K562 (cell line): ENCODE measurements at regions not wholly inside any gene's neighbourhood (a gene's known extent, or its start where the extent isn't known, plus 50 kb on each side); places are given as distances from the start of the nearest gene placed in this dataset.

Experiments
- ATAC-seq: fragments of 200-7000 bp; cut with Tn5 transposase; 3 replicates; pipeline ENCODE4 v1.9.1; 2020; ENCODE audit warnings: moderate library complexity
- BruUV-seq: library from RNA; stranded (reverse); fragments of 400-500 nt; replicated peaks from 2 replicates; lab custom pipeline; 2021; lab: Mats Ljungman, UMichigan
- CTCF ChIA-PET: fragments of 300-600 bp; formaldehyde crosslinking; extraction: SDS; loops from one replicate; lab custom pipeline; 2021; ENCODE audit warnings: low intra/inter-chr PET ratio; lab: Yijun Ruan, JAX
- POLR2A ChIA-PET: fragments of 300-600, 350-650 bp; sonication (Branson Sonifier 250); formaldehyde crosslinking; extraction: SDS; loops from one replicate; lab custom pipeline; 2021; ENCODE audit warnings: antibody characterized with exemption, inconsistent platforms; lab: Yijun Ruan, JAX
- DNase-seq, 4 experiments: peaks; one replicate each; pipeline versions ENCODE4 v3.0.0 to v3.0.0-alpha.2; 2011 to 2018; ENCODE audit warnings: low spot score in 3 of 4, mixed read lengths in 3 of 4; ENCODE audit errors: extremely low read depth in 1 of 4
- FAIRE-seq: peaks from 2 replicates; lab custom pipeline; 2011; peaks lifted over from hg19 to GRCh38; lab: Jason Lieb, UNC
- H2AFZ ChIP-seq: 2 replicates; pipeline ENCODE4 v1.6.0; 2011; ENCODE audit warnings: low read depth, low read length, control low read depth, inconsistent platforms
- H3K27ac ChIP-seq: fragments of 200-600 bp; 3 replicates; pipeline ENCODE4 v1.8.0; 2011; ENCODE audit warnings: low read depth, mild to moderate bottlenecking, control low read depth, inconsistent platforms, low read length, moderate library complexity, mixed read lengths; ENCODE audit errors: extremely low read depth
- H3K27me3 ChIP-seq, 2 experiments: fragments of 300-600 bp in 1 of 2; 2 replicates in 1 of 2; 3 replicates in 1 of 2; pipeline versions ENCODE4 v1.6.0 to v1.8.0; 2011; ENCODE audit warnings: inconsistent platforms in 2 of 2, low read length in 2 of 2, mild to moderate bottlenecking in 1 of 2, mixed read lengths in 1 of 2, moderate library complexity in 1 of 2; ENCODE audit not compliant: control insufficient read depth in 2 of 2, insufficient read depth in 2 of 2
- H3K36me3 ChIP-seq: fragments of 300-600 bp; 3 replicates; pipeline ENCODE4 v1.8.0; 2011; ENCODE audit warnings: mild to moderate bottlenecking, low read length, inconsistent platforms; ENCODE audit not compliant: control insufficient read depth, insufficient read depth
- H3K4me1 ChIP-seq, 2 experiments: fragments of 200-600 bp in 1 of 2; replicated peaks in 1 of 2; 2 replicates in 1 of 2; 3 replicates in 1 of 2; pipeline versions ENCODE4 v1.5.1 to v1.8.0; 2011; ENCODE audit warnings: inconsistent platforms in 2 of 2, low read length in 2 of 2, mild to moderate bottlenecking in 1 of 2, mixed read lengths in 1 of 2, moderate library complexity in 1 of 2; ENCODE audit not compliant: control insufficient read depth in 2 of 2, insufficient read depth in 2 of 2
- H3K4me2 ChIP-seq: 2 replicates; pipeline ENCODE4 v1.6.1; 2011; ENCODE audit warnings: low read length, control low read depth, inconsistent platforms, mixed read lengths; ENCODE audit not compliant: insufficient read depth
- H3K4me3 ChIP-seq: fragments of 200-600 bp; sonication (generic), shearing (Covaris generic); 2 replicates; pipeline ENCODE4 v1.5.1; 2016; ENCODE audit warnings: control low read depth, inconsistent platforms
- H3K79me2 ChIP-seq: fragments of 200-600 bp; 3 replicates; pipeline ENCODE4 v1.8.0; 2011; ENCODE audit warnings: low read length, inconsistent platforms; ENCODE audit not compliant: control insufficient read depth, insufficient read depth
- H3K9ac ChIP-seq, 2 experiments: 2 replicates each; pipeline versions ENCODE4 v1.6.0 to v1.6.1; 2011; ENCODE audit warnings: low read depth in 2 of 2, low read length in 2 of 2, control low read depth in 1 of 2, inconsistent platforms in 1 of 2, mild to moderate bottlenecking in 1 of 2, mixed read lengths in 1 of 2; ENCODE audit not compliant: insufficient read depth in 1 of 2
- H3K9me1 ChIP-seq: one replicate; pipeline ENCODE4 v1.6.0; 2011; ENCODE audit warnings: inconsistent platforms, mild to moderate bottlenecking, low read length, moderate library complexity; ENCODE audit not compliant: control insufficient read depth, insufficient read depth
- H3K9me3 ChIP-seq: replicated peaks from 2 replicates; pipeline ENCODE4 v1.5.1; 2011; ENCODE audit warnings: low read depth, low read length, inconsistent platforms; ENCODE audit not compliant: control insufficient read depth, insufficient read depth
- H4K20me1 ChIP-seq: replicated peaks from 2 replicates; pipeline ENCODE4 v1.6.1; 2011; ENCODE audit warnings: low read length, inconsistent platforms, mixed read lengths; ENCODE audit not compliant: control insufficient read depth, insufficient read depth
- CCAR2 ChIP-seq: fragments of 200-400 bp; formaldehyde crosslinking; IDR thresholded peaks from 2 replicates; pipeline ENCODE4 v1.6.1; 2017; ENCODE audit warnings: mild to moderate bottlenecking, low read depth, low read length
- CREB1 ChIP-seq, 2 experiments: sonication (generic) in 1 of 2; formaldehyde crosslinking in 1 of 2; IDR thresholded peaks; 2 replicates each; pipeline versions ENCODE4 v1.6.1 to v1.8.0; 2012 to 2022; ENCODE audit warnings: inconsistent platforms in 1 of 2, mild to moderate bottlenecking in 1 of 2, missing genetic modification reagents in 1 of 2, moderate library complexity in 1 of 2
- NCOA4 ChIP-seq: fragments of 450-650 bp; IDR thresholded peaks from 2 replicates; pipeline ENCODE4 v1.6.1; 2018; ENCODE audit warnings: mild to moderate bottlenecking; ENCODE audit not compliant: partially characterized antibody
- NFXL1 ChIP-seq: fragments of 450-650 bp; formaldehyde crosslinking; IDR thresholded peaks from 2 replicates; pipeline ENCODE4 v1.4.0; 2021; ENCODE audit warnings: mild to moderate bottlenecking
- SRSF1 ChIP-seq: fragments of 200-400 bp; formaldehyde crosslinking; IDR thresholded peaks from 2 replicates; pipeline ENCODE4 v1.6.1; 2017; ENCODE audit warnings: mild to moderate bottlenecking, low read depth, low read length, moderate library complexity
- WGBS: fragments of 100-300 bp; shearing (Covaris generic); methylation state at CpG from one replicate; pipeline ENCODE4 v1.1.6; 2016; ENCODE audit warnings: low coverage, mixed read lengths; ENCODE audit not compliant: insufficient coverage; ENCODE audit errors: missing lambda C conversion rate; 5-methylcytosine and 5-hydroxymethylcytosine counted together
- in situ Hi-C: fragments of 300-500 bp; cut with MboI; formaldehyde crosslinking; loops from 4 replicates; pipeline ENCODE4 v1.15.0; 2018; ENCODE audit warnings: inconsistent platforms, mixed read lengths
- intact Hi-C: fragments of 100-400 bp; cut with micrococcal nuclease; formaldehyde crosslinking; loops from 2 replicates; pipeline ENCODE4 v1.14.2; 2022
- TF ChIP-seq, protein P1 (sequence below): sonication (generic); formaldehyde crosslinking; IDR thresholded peaks from 2 replicates; pipeline ENCODE4 v1.8.1; 2023; ENCODE audit warnings: mild to moderate bottlenecking, missing genetic modification reagents

DNA sequence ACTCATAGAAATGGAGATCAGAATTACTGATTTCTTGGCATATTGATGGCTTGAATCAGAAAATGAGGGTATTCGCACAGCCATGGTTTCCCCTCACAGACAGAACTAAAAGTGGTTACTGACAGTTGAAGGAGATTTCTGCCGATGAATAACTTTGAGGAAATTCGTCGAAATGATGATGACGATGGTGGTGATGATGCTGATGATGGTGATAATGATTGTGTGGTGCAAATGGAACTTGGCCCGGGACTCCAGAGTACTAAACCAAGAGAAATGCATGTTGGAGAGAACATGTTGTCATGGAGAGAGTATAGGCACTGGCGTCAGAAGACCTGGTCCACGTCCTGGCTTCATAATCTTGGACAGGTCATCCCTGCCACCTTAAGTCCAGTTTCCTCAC lies 163.2 kb downstream of the EVX1 start:
- no peak overlapping the region for H2AFZ ChIP-seq
- BruUV-seq = no TSS peak
- ChIA-PET CTCF (no interaction called here), POLR2A (no interaction called here)
- H3K79me2 ChIP-seq = no peaks in the 10 kb centered on the region
- H3K9ac ChIP-seq = no peak overlapping the region
- FAIRE-seq (no peak), DNase-seq (no peak), ATAC-seq (no peak)
- H4K20me1 ChIP-seq = peaks cover 3% of the 10 kb centered on the region; the same call in 1 of the 2 replicates
- no peaks in the 10 kb centered on the region for H3K9me1 ChIP-seq
- no peaks in the 10 kb centered on the region for H3K9me3 ChIP-seq
- TF ChIP-seq, protein P1, sequence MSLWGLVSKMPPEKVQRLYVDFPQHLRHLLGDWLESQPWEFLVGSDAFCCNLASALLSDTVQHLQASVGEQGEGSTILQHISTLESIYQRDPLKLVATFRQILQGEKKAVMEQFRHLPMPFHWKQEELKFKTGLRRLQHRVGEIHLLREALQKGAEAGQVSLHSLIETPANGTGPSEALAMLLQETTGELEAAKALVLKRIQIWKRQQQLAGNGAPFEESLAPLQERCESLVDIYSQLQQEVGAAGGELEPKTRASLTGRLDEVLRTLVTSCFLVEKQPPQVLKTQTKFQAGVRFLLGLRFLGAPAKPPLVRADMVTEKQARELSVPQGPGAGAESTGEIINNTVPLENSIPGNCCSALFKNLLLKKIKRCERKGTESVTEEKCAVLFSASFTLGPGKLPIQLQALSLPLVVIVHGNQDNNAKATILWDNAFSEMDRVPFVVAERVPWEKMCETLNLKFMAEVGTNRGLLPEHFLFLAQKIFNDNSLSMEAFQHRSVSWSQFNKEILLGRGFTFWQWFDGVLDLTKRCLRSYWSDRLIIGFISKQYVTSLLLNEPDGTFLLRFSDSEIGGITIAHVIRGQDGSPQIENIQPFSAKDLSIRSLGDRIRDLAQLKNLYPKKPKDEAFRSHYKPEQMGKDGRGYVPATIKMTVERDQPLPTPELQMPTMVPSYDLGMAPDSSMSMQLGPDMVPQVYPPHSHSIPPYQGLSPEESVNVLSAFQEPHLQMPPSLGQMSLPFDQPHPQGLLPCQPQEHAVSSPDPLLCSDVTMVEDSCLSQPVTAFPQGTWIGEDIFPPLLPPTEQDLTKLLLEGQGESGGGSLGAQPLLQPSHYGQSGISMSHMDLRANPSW (CRISPR knock-in tag) = no peak
- TF ChIP-seq NCOA4 (no peak), CREB1 (IDR thresholded peaks at IDR 0.05) (no peak), CREB1 (CRISPR knock-in tag; IDR thresholded peaks at IDR 0.05) (no peak), SRSF1 (no peak), NFXL1 (no peak), CCAR2 (no peak)
- no peaks in the 10 kb centered on the region for H3K27me3 ChIP-seq
- H3K4me1 ChIP-seq = no peaks in the 10 kb centered on the region
- WGBS = 21% methylated on average over 8 of the region's 8 CpGs
- H3K4me2 ChIP-seq = no peak overlapping the region
- intact Hi-C loops (no loop called here), in situ Hi-C loops (no loop called here)
- no peaks in the 10 kb centered on the region for H3K36me3 ChIP-seq
- no peak overlapping the region for H3K4me3 ChIP-seq
- H3K27ac ChIP-seq = no peak overlapping the region
